Stimulated activated CD8-positive, alpha-beta memory T cell treated with anti-CD3 and anti-CD28 coated beads, Interleukin-15, amount 100 ng/mL, for 48 hours (primary cell): ENCODE measurements at regions not wholly inside any gene's neighbourhood (a gene's known extent, or its start where the extent isn't known, plus 50 kb on each side); places are given as distances from the start of the nearest gene placed in this dataset.
"Not testable (repeated sequence)": the region's sequence is repeated elsewhere in the genome, so short reads cannot be mapped to it uniquely, and the experiment has no call there.

Experiments
- DNase-seq, 2 donors: peaks; one replicate each; pipeline ENCODE4 v3.0.0-alpha.2; 2020; ENCODE audit warnings: low read depth in 2 of 2

DNA sequence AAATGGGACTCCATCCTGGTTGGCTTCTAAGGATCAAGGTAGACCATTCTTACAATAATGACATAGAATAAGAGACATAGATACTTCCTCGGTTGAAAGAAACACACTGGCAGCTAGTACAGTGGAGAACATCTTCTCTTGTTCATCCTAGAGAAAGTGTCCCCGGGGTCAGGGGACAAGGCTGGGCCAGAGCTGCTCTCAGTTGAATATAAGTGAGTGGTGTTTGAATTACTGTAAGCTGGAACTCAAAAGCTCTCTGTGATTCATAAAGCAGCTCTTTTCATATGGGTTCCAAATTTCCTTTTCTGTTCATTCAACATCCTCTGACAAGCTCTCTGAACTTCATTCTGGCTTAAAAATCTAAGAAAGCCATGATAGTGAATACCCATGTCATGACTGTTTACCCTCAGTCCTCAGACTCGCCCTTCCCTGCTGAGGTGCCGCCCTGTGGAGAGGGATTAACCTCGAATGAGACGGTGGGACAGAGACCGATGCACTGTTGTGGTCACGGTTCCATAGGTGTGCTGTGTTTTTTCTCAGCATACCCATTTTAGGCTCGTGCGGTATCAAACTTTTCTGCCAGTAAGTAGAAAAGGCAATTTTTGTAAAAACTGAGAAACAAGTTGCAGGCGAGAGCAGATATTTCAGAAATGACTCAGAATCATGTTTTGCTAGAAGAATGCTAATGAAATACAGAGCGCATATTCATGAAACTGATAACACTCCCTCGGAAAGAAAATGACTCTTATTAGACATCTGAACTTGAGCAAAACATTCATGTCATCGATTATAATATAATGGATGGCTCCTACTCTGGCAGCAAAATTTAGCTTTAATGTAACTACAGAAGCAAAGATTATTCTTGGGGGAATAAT lies 351.1 kb downstream of the ANAPC1 start:
- DNase-seq: not testable (repeated sequence)

DNA sequence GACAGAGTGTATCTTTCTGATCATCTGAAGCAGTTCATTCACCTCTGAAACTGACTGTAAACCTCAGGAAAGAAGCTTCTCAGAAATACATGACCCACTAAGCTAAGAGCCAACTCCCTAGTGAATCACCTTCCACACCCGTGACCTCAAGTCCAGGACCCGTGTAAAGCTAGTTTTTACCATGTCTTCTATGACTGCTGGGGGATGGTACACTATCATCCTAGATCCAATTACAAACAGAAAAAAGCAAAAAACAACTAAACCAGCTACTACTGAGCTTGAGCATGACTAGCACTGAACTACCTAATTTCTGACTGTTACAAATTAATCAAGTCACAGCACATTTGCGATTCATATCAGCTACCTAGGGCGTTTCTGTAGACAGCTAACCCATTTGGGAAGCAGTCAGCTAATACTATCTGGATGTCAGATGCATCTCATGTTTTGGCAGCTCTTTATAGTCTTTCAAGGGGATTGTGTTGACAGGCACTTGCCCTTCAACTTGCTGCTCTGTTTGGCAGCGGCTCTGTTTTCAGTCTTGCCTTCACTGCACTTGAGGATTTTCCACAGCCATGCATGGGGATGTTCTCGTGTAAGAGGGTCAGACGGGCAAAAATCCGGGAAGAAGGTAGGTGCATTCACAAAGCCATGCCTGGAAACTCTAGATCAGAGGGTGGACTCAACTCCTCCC lies 350.3 kb downstream of the ANAPC1 start:
- DNase-seq: not testable (repeated sequence)

DNA sequence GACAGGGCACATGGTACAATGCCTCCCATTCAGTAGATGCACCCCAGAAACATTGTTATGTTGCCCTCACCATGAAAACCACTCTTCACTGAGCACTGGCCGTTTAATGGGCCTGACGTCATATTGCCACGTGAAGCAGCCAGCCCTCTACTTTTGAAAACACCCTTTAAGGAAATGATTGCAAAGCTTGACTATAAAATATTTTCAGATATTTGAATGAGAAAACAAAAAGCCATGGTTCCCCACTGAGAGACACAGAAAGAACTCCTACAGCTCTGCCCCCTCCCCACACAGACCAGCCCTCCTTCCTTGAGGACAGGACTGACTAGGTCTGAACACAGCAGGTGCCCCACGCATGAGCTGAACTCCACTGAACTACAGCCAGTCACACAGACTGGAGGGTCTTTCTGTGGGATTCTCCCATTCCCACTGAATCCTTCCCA lies 349.1 kb downstream of the ANAPC1 start:
- no peak for DNase-seq

DNA sequence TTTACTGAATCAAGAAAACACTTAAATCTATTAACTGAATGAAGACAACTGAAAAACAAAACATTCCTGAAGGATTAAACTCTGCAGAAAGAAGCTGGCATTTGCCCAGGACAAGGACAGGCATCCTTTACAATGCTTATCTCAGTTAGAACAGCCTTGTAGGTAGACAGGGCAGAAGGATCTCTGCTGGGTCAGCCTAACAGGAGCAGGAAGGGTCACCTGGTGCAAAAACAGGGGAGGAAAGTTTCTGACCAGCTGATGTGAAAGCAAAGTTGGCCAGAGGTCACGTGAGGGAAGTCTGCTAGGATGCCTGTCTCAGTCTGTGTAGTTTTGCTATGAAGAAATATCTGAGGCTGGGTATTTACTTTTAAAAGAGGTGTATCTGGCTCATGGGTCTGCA lies 348.6 kb downstream of the ANAPC1 start:
- DNase-seq: no peak

DNA sequence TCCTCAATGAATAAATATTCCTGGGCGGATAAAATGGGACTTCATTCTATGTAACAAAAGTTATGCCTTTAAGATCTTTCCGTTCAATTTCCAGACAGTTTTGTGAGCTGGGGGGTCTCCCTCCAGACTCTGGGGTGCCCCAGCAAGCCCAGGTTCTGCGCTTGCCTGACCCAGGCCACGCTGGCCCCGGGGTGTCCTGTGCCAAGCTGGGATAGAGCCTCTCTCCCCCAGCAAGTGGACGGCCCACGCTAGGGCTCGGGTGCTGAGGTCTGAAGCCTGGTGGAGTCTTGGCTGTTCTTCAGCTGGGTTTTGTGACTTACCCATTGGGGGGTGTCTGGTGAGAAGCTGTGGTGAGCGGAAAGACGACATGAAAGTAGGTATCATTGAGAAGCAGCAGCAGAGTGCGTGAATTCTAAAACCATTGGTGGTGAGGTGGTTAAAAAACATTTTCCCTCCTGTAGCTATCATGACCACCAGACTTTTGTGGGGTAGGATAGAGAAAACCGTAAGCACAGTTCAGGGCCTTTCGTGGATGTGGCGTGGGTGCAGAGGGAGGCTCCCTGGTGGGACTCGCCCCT lies 346.8 kb downstream of the ANAPC1 start:
- no peak for DNase-seq

DNA sequence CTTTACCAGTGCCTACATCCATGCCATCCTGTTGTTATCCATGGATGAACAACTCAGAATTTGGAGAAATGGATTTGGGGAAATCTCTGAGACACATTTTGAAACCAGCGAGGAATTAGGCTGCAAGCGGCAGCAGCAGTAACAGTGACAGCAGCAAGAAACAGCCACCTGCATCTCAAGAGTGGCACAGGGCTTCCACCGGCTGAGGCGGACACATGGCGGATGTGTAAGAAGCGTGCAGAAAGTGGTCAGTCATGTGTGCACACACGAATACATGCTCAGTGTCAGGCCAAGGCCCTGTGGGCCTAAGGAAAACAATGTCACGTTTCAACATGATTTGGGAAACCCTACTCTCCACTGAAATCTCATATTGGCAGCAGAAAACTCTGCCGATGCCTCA lies 344.0 kb downstream of the ANAPC1 start:
- DNase-seq: not testable (repeated sequence)

DNA sequence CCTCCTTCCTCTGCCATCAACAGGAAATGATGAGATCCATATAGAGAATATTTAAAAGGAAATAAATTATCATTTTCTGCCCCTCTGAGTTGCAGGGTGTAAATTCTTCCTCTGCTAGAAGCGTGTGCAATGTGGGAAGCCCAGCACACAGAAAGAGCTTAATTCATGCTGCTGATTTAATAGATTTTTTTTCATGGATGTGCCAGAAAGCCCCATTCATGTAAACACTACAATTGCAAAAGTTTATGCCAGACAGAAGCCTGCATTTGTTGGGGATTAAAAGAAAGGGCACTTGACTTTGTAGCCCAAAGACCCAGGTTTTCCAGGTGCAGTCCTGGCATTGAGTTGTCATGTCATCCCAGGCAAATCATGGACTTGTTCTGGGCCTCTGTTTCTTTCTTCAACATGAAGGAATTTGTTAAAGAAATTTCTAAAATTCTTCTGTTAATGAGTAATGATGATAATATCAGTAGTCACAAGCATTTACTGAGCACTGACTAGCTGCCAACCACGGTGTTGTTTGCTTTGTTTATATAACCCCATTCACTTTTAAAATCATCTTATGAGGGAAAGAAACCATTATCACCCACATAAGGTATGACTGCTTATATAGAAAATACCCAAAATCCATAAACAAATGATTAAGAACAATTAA lies 341.7 kb downstream of the ANAPC1 start:
- DNase-seq: not testable (repeated sequence)

DNA sequence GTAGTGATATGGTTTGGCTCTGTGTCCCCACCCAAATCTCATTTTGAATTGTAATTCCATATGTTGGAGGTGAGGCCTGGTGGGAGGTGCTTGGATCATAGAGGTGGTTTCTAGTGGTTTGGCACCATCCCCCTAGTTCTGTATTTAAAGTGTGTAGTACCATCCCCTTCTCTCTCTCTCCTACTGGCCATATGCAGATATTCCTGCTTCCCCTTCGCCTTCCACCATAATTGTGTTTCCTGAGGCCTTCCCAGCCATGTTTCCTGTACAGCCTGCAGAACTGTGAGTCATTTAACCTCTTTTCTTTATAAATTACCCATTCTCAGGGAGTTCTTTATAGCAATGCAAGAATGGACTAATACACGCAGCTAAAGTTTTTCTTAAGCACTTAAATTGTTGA lies 340.0 kb downstream of the ANAPC1 start:
- DNase-seq: not testable (repeated sequence)

GRCh38 chr2:111545723-111546431 lies 338.1 kb downstream of the ANAPC1 start:
- not testable (repeated sequence) for DNase-seq

DNA sequence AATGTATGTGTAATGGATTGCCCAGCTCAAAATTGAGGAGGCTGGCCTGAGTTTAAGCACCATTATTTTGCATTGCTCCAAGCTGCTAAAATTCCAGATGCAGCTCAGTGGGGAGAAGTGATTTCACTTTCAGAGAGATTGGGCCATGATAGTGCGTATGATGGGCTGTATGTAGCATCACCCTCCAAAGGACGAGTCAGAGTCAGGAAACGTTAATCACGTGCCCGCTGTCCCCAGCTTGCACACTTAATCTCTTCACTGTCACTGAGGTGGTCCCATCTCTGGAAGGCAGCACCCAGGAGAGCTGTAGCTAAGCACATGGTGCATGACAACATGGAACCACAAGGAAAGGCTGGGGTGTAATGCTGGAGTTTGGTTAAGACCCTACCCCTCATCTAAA lies 337.4 kb downstream of the ANAPC1 start:
- DNase-seq: not testable (repeated sequence)

- DNase-seq: not testable (repeated sequence)
Observed at GRCh38 chr2:111549174-111549573, 334.8 kb downstream of the ANAPC1 start.

DNA sequence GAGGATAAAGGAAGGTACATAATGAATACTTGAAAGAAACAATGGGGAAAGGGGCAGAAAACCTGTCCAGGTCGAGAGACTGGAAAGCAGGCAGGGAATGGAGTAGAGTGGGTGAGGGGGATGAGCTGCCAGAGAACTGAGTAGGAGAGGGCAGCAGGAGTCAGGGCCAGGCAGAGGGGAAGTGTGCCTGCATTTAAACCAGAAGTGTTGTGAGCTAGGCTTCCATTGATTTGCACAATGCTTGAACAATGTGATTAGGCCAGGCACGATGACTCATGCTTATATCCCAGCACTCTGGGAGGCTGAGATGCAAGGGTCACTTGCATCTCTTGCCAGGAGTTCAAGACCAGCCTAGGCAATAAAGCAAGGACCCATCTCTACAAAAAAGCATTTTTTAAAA lies 332.6 kb downstream of the ANAPC1 start:
- not testable (repeated sequence) for DNase-seq

DNA sequence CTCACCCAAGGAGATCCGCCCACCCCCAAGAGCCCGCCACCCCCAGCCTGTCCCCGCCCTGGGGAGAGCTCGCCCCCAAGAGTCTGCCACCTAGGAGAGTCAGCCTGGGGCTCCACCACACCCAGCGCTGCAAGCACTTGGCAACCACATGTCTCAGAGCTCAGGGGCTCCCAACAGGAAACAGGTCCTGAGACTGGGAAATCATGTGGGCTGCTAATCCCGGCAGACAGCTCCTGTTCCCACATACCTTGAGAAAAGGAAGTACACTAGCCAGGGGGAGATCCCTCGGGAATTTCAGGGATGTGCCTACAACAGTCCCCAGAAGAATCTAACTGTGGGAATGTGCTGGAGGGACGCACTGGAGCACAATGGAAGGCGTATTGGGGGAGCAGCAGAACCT lies 331.4 kb downstream of the ANAPC1 start:
- not testable (repeated sequence) for DNase-seq

DNA sequence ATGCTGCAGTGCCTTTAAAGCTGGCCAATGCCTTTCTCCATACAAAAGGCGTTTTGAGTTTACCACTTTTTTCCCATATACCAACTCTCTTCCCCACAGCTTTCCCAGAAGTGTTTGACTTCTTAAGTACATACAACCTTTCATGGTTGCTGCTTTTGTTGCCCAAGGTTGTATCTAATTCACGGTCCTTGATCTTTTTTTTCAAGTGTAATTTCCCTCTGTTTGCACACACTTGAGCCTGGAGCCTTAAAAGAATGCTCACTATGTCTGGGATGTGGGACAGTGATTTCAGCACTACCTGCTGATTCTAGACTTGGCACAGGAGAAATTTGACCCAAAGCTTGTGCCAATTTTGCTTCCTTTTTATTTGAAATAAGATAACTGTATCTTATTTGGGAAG lies 324.7 kb downstream of the ANAPC1 start:
- DNase-seq: not testable (repeated sequence)

DNA sequence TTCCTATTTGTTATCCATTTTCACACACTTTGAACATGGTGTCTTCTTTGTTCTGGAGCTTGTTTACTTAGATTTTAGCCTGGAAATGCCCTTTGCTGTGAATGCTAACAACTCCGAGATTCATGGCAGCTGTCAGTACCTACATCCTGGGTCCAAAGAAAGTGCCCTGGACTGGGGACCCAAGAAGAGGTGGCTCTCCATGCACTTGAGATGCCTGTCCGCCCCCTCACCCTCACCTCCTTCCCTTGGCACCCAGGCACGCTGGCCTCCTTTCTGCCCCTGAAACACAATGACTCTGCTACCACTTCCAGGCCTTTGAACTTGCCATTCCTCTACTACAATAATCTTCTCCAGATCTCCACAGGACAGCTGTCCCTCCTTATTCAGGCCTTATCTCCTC lies 324.2 kb downstream of the ANAPC1 start:
- not testable (repeated sequence) for DNase-seq

DNA sequence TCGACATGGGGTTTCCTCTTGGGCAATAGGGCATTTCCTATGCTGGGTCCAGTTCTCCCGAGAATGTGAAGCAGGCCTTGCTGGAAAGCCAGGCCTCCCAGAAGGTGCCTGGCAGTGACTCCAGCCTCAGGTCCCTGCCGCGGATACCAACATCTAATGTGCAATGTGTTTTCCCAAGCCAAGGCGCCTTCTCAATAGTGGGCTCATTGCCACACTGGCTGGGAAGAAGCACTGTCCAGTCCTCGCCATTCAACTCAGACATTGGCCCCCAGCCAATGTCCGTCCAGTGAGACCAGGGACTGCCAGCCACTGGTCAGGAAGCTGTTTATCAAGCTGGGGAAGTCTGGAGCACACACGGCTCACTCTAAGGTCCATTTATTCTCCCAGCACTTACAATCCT lies 317.9 kb downstream of the ANAPC1 start:
- not testable (repeated sequence) for DNase-seq

GRCh38 chr2:111567233-111567632 lies 316.8 kb downstream of the ANAPC1 start:
- not testable (repeated sequence) for DNase-seq

DNA sequence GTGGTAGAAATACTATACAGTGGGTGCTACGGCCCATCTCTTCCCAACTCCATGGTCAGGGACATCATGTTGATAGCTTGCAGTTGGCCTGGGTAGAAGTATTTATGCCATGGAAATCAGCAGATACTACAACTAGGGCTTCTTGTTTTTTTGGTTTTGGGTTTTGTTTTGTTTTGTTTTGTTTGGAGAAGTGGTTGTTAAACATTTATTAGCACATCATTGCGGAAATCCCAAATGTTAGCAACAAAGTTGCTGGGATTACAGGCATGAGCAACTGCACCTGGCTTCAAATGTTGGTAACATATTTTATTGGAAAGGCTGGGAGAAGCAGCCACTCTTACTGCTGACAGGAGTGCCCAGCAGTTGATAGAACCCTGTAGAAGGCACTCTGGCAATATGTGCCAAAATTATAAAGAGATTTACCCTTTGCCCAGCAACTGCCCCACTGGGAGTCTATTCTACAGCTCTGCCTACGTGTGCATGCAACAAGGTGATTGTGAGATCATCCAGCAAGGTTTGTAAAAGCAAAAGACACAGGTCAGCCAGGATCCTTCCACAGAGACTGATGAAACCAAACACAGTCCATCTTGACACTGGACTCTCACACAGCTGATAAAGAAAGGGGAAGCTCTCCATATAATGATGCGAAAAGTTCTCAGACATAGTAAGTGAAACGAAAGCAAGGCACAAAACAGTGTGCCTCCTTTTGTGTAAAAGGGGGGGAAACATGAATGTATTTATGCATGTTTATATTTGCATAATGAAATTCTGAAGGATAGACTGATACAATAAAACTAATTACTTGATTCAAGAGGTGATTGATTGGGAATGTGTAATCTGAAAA lies 314.4 kb downstream of the ANAPC1 start:
- not testable (repeated sequence) for DNase-seq

DNA sequence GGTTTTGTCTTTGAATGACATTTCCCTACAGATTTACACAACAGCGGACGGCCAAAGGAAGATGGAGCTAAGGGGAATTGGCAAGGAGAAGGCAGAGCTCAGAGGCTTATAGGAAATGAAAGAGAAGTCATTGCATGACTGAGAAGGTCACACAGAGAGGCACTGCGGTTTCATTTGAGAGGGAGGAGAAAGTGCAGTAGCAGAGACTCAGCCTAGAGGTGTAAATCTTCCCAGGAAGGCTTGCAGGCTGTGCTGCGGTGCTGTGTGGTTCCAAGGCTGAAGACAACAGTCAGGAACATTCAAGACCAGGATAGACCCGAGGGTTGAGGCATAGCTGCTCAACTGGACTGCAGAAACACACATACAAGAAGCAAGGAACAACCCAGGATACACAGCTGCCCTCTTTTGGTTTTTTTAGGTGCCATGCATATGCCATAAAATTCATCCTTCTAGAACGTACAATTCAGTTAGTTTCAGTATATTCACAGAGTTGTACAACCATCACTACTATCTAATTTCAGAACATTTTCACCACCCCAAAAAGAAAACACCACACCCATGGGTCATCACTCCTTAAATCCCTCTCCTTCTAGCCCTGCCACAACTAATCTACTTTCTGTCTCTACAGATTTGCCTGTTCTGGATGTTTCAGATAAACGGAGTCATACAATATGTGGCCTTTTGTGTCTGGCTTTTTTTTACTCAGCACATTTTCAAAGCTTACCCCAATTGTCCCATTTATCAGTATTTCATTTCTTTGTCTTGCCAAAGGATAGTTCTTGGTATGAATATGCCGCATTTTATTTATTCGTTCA lies 313.5 kb downstream of the ANAPC1 start:
- not testable (repeated sequence) for DNase-seq
